GM12878 (cell line): ENCODE measurements at regions not wholly inside any gene's neighbourhood (a gene's known extent, or its start where the extent isn't known, plus 50 kb on each side); places are given as distances from the start of the nearest gene placed in this dataset.

Source experiments
- ATAC-seq: fragments of 200-7000 bp; cut with Tn5 transposase; 3 replicates; pipeline ENCODE4 v1.9.1; 2020; ENCODE audit warnings: mild to moderate bottlenecking, moderate library complexity
- BruUV-seq: library from RNA; stranded (reverse); fragments of 400-500 nt; replicated peaks from 2 replicates; lab custom pipeline; 2021; lab: Mats Ljungman, UMichigan
- CTCF ChIA-PET: fragments of 300-600 bp; sonication (Branson Sonifier 250); formaldehyde crosslinking; extraction: SDS; loops from one replicate; lab custom pipeline; 2021; ENCODE audit warnings: inconsistent platforms; lab: Yijun Ruan, JAX
- POLR2A ChIA-PET: fragments of 350-600 bp; formaldehyde crosslinking; extraction: SDS; loops from one replicate; lab custom pipeline; 2021; ENCODE audit warnings: inconsistent platforms; lab: Charles Lee
- RAD21 ChIA-PET: fragments of 300-600 bp; sonication (Branson Sonifier 250); formaldehyde crosslinking; loops from one replicate; lab custom pipeline; 2023; ENCODE audit warnings: antibody characterized with exemption; ENCODE audit not compliant: unreplicated experiment; lab: Charles Lee
- SMC1A ChIA-PET: fragments of 300-600 bp; sonication (Branson Sonifier 250); formaldehyde crosslinking; loops from one replicate; lab custom pipeline; 2023; ENCODE audit not compliant: unreplicated experiment, uncharacterized antibody; lab: Charles Lee
- DNase-seq: peaks from one replicate; pipeline ENCODE4 v3.0.0-alpha.2; 2011; ENCODE audit warnings: low read depth, low spot score
- FAIRE-seq: peaks from 3 replicates; lab custom pipeline; 2011; peaks lifted over from hg19 to GRCh38; lab: Jason Lieb, UNC
- H2AFZ ChIP-seq: 2 replicates; pipeline ENCODE4 v1.6.0; 2011; ENCODE audit warnings: low read depth, low read length, control low read depth; ENCODE audit not compliant: control insufficient read depth
- H3K27ac ChIP-seq: 2 replicates; pipeline ENCODE4 v1.5.1; 2011; ENCODE audit warnings: control low read depth; ENCODE audit not compliant: control insufficient read depth, insufficient read depth
- H3K27me3 ChIP-seq, 2 experiments: replicated peaks in 1 of 2; 2 replicates each; pipeline versions ENCODE4 v1.6.0 to v1.6.1; 2011; ENCODE audit warnings: low read length in 1 of 2; ENCODE audit not compliant: control insufficient read depth in 2 of 2, insufficient read depth in 2 of 2
- H3K36me3 ChIP-seq, 2 experiments: 2 replicates each; pipeline ENCODE4 v1.5.1; 2011; ENCODE audit warnings: low read length in 1 of 2; ENCODE audit not compliant: control insufficient read depth in 2 of 2, insufficient read depth in 2 of 2
- H3K4me1 ChIP-seq: 2 replicates; pipeline ENCODE4 v1.6.1; 2011; ENCODE audit warnings: mild to moderate bottlenecking, low read length, moderate library complexity, mixed read lengths; ENCODE audit not compliant: control insufficient read depth, insufficient read depth
- H3K4me2 ChIP-seq: 2 replicates; pipeline ENCODE4 v1.6.0; 2011; ENCODE audit warnings: control low read depth; ENCODE audit not compliant: control insufficient read depth, insufficient read depth
- H3K4me3 ChIP-seq: fragments of 200-600 bp; sonication (generic); 2 replicates; pipeline ENCODE4 v1.5.1; 2016
- H3K79me2 ChIP-seq: 2 replicates; pipeline ENCODE4 v1.6.0; 2011; ENCODE audit warnings: low read length; ENCODE audit not compliant: control insufficient read depth, insufficient read depth
- H3K9ac ChIP-seq: 2 replicates; pipeline ENCODE4 v1.8.0; 2011; ENCODE audit warnings: low read length, control low read depth, mixed read lengths; ENCODE audit not compliant: control insufficient read depth, insufficient read depth
- H3K9me3 ChIP-seq: replicated peaks from 3 replicates; pipeline ENCODE4 v1.5.1; 2011; ENCODE audit warnings: mild to moderate bottlenecking, low read length; ENCODE audit not compliant: control insufficient read depth, insufficient read depth
- H4K20me1 ChIP-seq: 2 replicates; pipeline ENCODE4 v1.6.0; 2011; ENCODE audit not compliant: control insufficient read depth, insufficient read depth
- BACH1 ChIP-seq: fragments of 450-650 bp; IDR thresholded peaks from 2 replicates; pipeline ENCODE4 v1.6.1; 2017; ENCODE audit warnings: mild to moderate bottlenecking, borderline replicate concordance
- E2F8 ChIP-seq: fragments of 450-650 bp; IDR thresholded peaks from 2 replicates; pipeline ENCODE4 v1.6.1; 2018; ENCODE audit warnings: mild to moderate bottlenecking, low read depth, moderate library complexity; ENCODE audit not compliant: partially characterized antibody
- ETV6 ChIP-seq, 2 experiments: fragments of 450-650 bp in 1 of 2; IDR thresholded peaks in 1 of 2; conservative IDR thresholded peaks in 1 of 2; 2 replicates each; pipeline ENCODE4 v1.6.1; 2014; ENCODE audit warnings: antibody characterized with exemption in 1 of 2, borderline replicate concordance in 1 of 2, low read depth in 1 of 2, mild to moderate bottlenecking in 1 of 2, moderate library complexity in 1 of 2
- FOXK2 ChIP-seq: fragments of 450-650 bp; IDR thresholded peaks from 2 replicates; pipeline ENCODE4 v1.6.1; 2017; ENCODE audit warnings: mild to moderate bottlenecking, moderate library complexity
- IRF5 ChIP-seq: fragments of 450-650 bp; IDR thresholded peaks from 2 replicates; pipeline ENCODE4 v1.6.1; 2017; ENCODE audit warnings: borderline replicate concordance
- NRF1 ChIP-seq: conservative IDR thresholded peaks from 2 replicates; pipeline ENCODE4 v1.6.1; 2011; ENCODE audit warnings: mild to moderate bottlenecking, low read depth, low read length, improper control_type of control experiment
- POLR2AphosphoS2 ChIP-seq: IDR thresholded peaks from 2 replicates; pipeline ENCODE4 v1.6.1; 2011; ENCODE audit warnings: low read depth, mild to moderate bottlenecking, low read length, improper control_type of control experiment, moderate library complexity
- SKIL ChIP-seq: fragments of 450-650 bp; IDR thresholded peaks from 2 replicates; pipeline ENCODE4 v1.6.1; 2017; ENCODE audit warnings: mild to moderate bottlenecking, low read depth, inconsistent platforms; ENCODE audit not compliant: poor library complexity, severe bottlenecking
- SUPT20H ChIP-seq: IDR thresholded peaks from 2 replicates; pipeline ENCODE4 v1.6.1; 2011; ENCODE audit warnings: low read depth, mild to moderate bottlenecking, low read length, moderate library complexity, borderline replicate concordance; ENCODE audit not compliant: control insufficient read depth
- ZNF217 ChIP-seq: fragments of 450-650 bp; IDR thresholded peaks from 2 replicates; pipeline ENCODE4 v1.6.1; 2017; ENCODE audit warnings: antibody characterized with exemption, mild to moderate bottlenecking
- WGBS: methylation state at CpG from one replicate; pipeline ENCODE4 v1.1.6; 2016; ENCODE audit warnings: low lambda C conversion rate; ENCODE audit not compliant: insufficient replicate concordance, insufficient coverage; ENCODE audit errors: missing lambda C conversion rate; 5-methylcytosine and 5-hydroxymethylcytosine counted together
- in situ Hi-C: fragments of 300-500 bp; cut with MboI; formaldehyde crosslinking; loops from 9 replicates; pipeline ENCODE4 v1.14.3; 2018; ENCODE audit warnings: mixed read lengths
- intact Hi-C: fragments of 100-400 bp; cut with micrococcal nuclease; formaldehyde crosslinking; loops from one replicate; pipeline ENCODE4 v1.14.2; 2022; ENCODE audit not compliant: unreplicated experiment

- no peak for FAIRE-seq
- no peak for TF ChIP-seq ETV6 (conservative IDR thresholded peaks at IDR 0.05 in 1 of 2, IDR thresholded peaks at IDR 0.05 in 1 of 2; ENCODE audit: borderline replicate concordance in 1 of 2, low read depth in 1 of 2)
- POLR2A ChIA-PET: no interaction called here
- Histone ChIP-seq H3K9me3 (no peaks in the 10 kb centered on the region; the same call in 2 of the 3 replicates), H3K36me3 (no peaks in the 10 kb centered on the region), H3K9ac (no peak overlapping the region), H3K4me3 (no peak overlapping the region), H4K20me1 (no peaks in the 10 kb centered on the region), H3K4me1 (no peaks in the 10 kb centered on the region), H3K79me2 (no peaks in the 10 kb centered on the region), H3K4me2 (no peak overlapping the region), H3K27ac (no peak overlapping the region), H3K27me3 (no peaks in the 10 kb centered on the region), H2AFZ (no peak overlapping the region)
- BruUV-seq: no TSS peak
- no peak for DNase-seq
- no peak for ATAC-seq
- intact Hi-C loops: no loop called here
- 30% methylated on average over 2 of the region's 2 CpGs for whole genome bisulfite sequencing
- SMC1A ChIA-PET: no interaction called here
- in situ Hi-C loops: no loop called here
- CTCF ChIA-PET: no interaction called here
- RAD21 ChIA-PET: no interaction called here
Measured at GRCh38 chr22:48605125-48605524, 1222.5 kb downstream of the BRD1 start.

- Histone ChIP-seq H4K20me1 (no peaks in the 10 kb centered on the region), H3K4me1 (no peaks in the 10 kb centered on the region), H3K9ac (no peak overlapping the region), H3K9me3 (no peaks in the 10 kb centered on the region; the same call in 2 of the 3 replicates), H3K36me3 (no peaks in the 10 kb centered on the region), H3K27ac (no peak overlapping the region), H3K79me2 (no peaks in the 10 kb centered on the region), H3K4me3 (no peak overlapping the region), H2AFZ (no peak overlapping the region), H3K27me3 (no peaks in the 10 kb centered on the region), H3K4me2 (no peak overlapping the region)
- CTCF ChIA-PET: no interaction called here
- SMC1A ChIA-PET: no interaction called here
- no peak for ATAC-seq
- 39% methylated on average over 18 of the region's 18 CpGs for WGBS
- RAD21 ChIA-PET: no interaction called here
- POLR2A ChIA-PET: no interaction called here
- no peak for DNase-seq
- intact Hi-C loops (no loop called here), in situ Hi-C loops (no loop called here)
- BruUV-seq: no TSS peak
- no peak for FAIRE-seq
- TF ChIP-seq IRF5: no peak
- no peak for TF ChIP-seq FOXK2
- TF ChIP-seq POLR2AphosphoS2: no peak
- no peak for TF ChIP-seq ZNF217
- no peak for TF ChIP-seq BACH1
- no peak for TF ChIP-seq E2F8
- TF ChIP-seq SUPT20H: no peak
- no peak for TF ChIP-seq NRF1
- TF ChIP-seq SKIL: no peak
Measured at GRCh38 chr22:48603621-48604320, 1223.9 kb downstream of the BRD1 start.
